Liver (tissue), 7 donors: ENCODE measurements at regions not wholly inside any gene's neighbourhood (a gene's known extent, or its start where the extent isn't known, plus 50 kb on each side); places are given as distances from the start of the nearest gene placed in this dataset.

Source experiments
- DNase-seq: peaks from one replicate; pipeline ENCODE4 v3.0.0-alpha.2; 2017; ENCODE audit warnings: low spot score
- H3K27ac ChIP-seq, 2 donors: one replicate each; pipeline ENCODE4 v1.7.0; 2013; ENCODE audit warnings: inconsistent platforms in 2 of 2, low read length in 2 of 2, control low read depth in 1 of 2, low read depth in 1 of 2, mild to moderate bottlenecking in 1 of 2
- H3K27me3 ChIP-seq, 4 donors: one replicate each; pipeline versions ENCODE4 v1.6.1 to v1.7.0; 2013; ENCODE audit warnings: low read length in 3 of 4, inconsistent platforms in 1 of 4, mild to moderate bottlenecking in 1 of 4, moderate library complexity in 1 of 4; ENCODE audit not compliant: control insufficient read depth in 4 of 4, insufficient read depth in 4 of 4
- H3K36me3 ChIP-seq, 4 donors: one replicate each; pipeline versions ENCODE4 v1.6.1 to v1.7.0; 2013; ENCODE audit warnings: low read length in 3 of 4, mild to moderate bottlenecking in 3 of 4, low read depth in 1 of 4, moderate library complexity in 1 of 4; ENCODE audit not compliant: control insufficient read depth in 4 of 4, insufficient read depth in 3 of 4
- H3K4me1 ChIP-seq, 4 donors: one replicate each; pipeline versions ENCODE4 v1.6.1 to v1.7.0; 2013; ENCODE audit warnings: low read length in 3 of 4, mild to moderate bottlenecking in 3 of 4, moderate library complexity in 1 of 4; ENCODE audit not compliant: control insufficient read depth in 4 of 4, insufficient read depth in 4 of 4
- H3K4me3 ChIP-seq, 3 donors: one replicate each; pipeline versions ENCODE4 v1.6.1 to v1.7.0; 2013; ENCODE audit warnings: low read length in 3 of 3, control low read depth in 1 of 3, low read depth in 1 of 3, mild to moderate bottlenecking in 1 of 3
- H3K9ac ChIP-seq, 2 donors: one replicate each; pipeline ENCODE4 v1.7.0; 2013; ENCODE audit warnings: low read length in 2 of 2, mild to moderate bottlenecking in 2 of 2, moderate library complexity in 2 of 2, control low read depth in 1 of 2, low read depth in 1 of 2
- H3K9me3 ChIP-seq, 4 donors: one replicate each; pipeline versions ENCODE4 v1.6.1 to v1.7.0; 2013; ENCODE audit warnings: low read length in 3 of 4; ENCODE audit not compliant: control insufficient read depth in 4 of 4
- FOXA1 ChIP-seq: IDR thresholded peaks from 2 replicates; pipeline ENCODE4 v1.6.1; 2016; ENCODE audit warnings: antibody characterized with exemption
- FOXA2 ChIP-seq: IDR thresholded peaks from 2 replicates; pipeline ENCODE4 v1.6.1; 2016; ENCODE audit warnings: antibody characterized with exemption
- NR2F2 ChIP-seq: IDR thresholded peaks from 2 replicates; pipeline ENCODE4 v1.6.1; 2016; ENCODE audit warnings: antibody characterized with exemption
- REST ChIP-seq: IDR thresholded peaks from 2 replicates; pipeline ENCODE4 v1.6.1; 2016; ENCODE audit warnings: antibody characterized with exemption, mild to moderate bottlenecking
- SP1 ChIP-seq: IDR thresholded peaks from 2 replicates; pipeline ENCODE4 v1.6.1; 2018; ENCODE audit warnings: antibody characterized with exemption, mild to moderate bottlenecking
- TAF1 ChIP-seq: conservative IDR thresholded peaks from 2 replicates; pipeline ENCODE4 v1.6.1; 2016; ENCODE audit warnings: antibody characterized with exemption, mild to moderate bottlenecking
- YY1 ChIP-seq: IDR thresholded peaks from 2 replicates; pipeline ENCODE4 v1.6.1; 2016; ENCODE audit warnings: antibody characterized with exemption, mild to moderate bottlenecking
- WGBS: extraction: QIAGEN DNeasy Blood & Tissue Kit; methylation state at CpG from one replicate; pipeline ENCODE4 v1.1.7; 2013; 5-methylcytosine and 5-hydroxymethylcytosine counted together
- TF ChIP-seq, protein P1 (sequence below): IDR thresholded peaks from 2 replicates; pipeline ENCODE4 v1.6.1; 2016; ENCODE audit warnings: antibody characterized with exemption
- TF ChIP-seq, protein P2 (sequence below): IDR thresholded peaks from 2 replicates; pipeline ENCODE4 v1.6.1; 2016; ENCODE audit warnings: antibody characterized with exemption
- donor health status: healthy.
- donor health status: healthy.
- donor health status: healthy.
- donor health status: healthy.

DNA sequence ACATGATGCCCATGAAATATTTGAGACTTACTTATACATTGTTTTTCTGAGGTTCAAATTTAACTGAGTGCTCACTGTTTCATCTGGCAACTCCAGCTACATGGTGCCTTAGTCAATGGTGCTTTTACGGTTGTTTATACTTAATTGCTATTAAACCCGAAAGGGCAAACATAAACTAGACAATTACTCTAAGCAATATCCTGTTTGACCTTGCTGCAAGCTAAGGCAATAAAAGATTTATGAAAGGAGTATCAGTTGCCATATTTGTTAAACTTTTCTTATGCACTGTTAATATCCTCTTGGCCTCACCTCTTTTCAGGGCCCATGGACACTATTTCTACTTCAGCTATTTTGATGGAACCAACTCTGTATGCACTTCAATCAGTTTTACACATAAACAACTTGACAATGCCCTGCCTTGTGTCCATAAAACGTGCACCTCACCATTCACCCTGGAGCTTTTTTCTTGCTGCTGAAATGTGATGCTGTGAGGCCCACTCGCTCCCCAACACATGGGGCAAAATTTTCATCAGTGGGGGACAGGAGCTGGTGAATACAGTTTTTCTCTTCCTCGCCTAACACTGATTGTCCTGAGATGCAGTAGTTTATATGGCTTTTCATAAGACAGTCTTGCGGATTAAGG lies 64.1 kb upstream of the HIF1A start:
- no peaks in the 10 kb centered on the region for H3K9me3 ChIP-seq
- H3K4me1 ChIP-seq, result no peaks in the 10 kb centered on the region
- no peaks in the 10 kb centered on the region for H3K27me3 ChIP-seq
- H3K36me3 ChIP-seq, result no peaks in the 10 kb centered on the region
- DNase-seq, result no peak
- H3K27ac ChIP-seq, result no peak overlapping the region
- 87% methylated on average over 6 of the region's 6 CpGs for WGBS
- TF ChIP-seq, protein P1, sequence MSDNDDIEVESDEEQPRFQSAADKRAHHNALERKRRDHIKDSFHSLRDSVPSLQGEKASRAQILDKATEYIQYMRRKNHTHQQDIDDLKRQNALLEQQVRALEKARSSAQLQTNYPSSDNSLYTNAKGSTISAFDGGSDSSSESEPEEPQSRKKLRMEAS, result no peak
- no peak overlapping the region for H3K4me3 ChIP-seq
- no peak overlapping the region for H3K9ac ChIP-seq

- H3K36me3 ChIP-seq, result no peaks in the 10 kb centered on the region
- no peak for DNase-seq
- WGBS, result 83% methylated on average over 3 of the region's 3 CpGs
- TF ChIP-seq SP1, result no peak
- no peak for TF ChIP-seq YY1
- no peak for TF ChIP-seq REST
- no peak for TF ChIP-seq NR2F2
- no peak for TF ChIP-seq TAF1
- TF ChIP-seq, protein P2, sequence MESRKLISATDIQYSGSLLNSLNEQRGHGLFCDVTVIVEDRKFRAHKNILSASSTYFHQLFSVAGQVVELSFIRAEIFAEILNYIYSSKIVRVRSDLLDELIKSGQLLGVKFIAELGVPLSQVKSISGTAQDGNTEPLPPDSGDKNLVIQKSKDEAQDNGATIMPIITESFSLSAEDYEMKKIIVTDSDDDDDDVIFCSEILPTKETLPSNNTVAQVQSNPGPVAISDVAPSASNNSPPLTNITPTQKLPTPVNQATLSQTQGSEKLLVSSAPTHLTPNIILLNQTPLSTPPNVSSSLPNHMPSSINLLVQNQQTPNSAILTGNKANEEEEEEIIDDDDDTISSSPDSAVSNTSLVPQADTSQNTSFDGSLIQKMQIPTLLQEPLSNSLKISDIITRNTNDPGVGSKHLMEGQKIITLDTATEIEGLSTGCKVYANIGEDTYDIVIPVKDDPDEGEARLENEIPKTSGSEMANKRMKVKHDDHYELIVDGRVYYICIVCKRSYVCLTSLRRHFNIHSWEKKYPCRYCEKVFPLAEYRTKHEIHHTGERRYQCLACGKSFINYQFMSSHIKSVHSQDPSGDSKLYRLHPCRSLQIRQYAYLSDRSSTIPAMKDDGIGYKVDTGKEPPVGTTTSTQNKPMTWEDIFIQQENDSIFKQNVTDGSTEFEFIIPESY, result no peak
- TF ChIP-seq, protein P1, result no peak
- no peak for TF ChIP-seq FOXA2
- H3K27me3 ChIP-seq, result no peaks in the 10 kb centered on the region
- no peak overlapping the region for H3K27ac ChIP-seq
- no peaks in the 10 kb centered on the region for H3K9me3 ChIP-seq
- H3K4me1 ChIP-seq, result no peaks in the 10 kb centered on the region
- no peak overlapping the region for H3K9ac ChIP-seq
- no peak overlapping the region for H3K4me3 ChIP-seq
Observed at GRCh38 chr14:61632401-61632800, 62.9 kb upstream of the HIF1A start.

DNA sequence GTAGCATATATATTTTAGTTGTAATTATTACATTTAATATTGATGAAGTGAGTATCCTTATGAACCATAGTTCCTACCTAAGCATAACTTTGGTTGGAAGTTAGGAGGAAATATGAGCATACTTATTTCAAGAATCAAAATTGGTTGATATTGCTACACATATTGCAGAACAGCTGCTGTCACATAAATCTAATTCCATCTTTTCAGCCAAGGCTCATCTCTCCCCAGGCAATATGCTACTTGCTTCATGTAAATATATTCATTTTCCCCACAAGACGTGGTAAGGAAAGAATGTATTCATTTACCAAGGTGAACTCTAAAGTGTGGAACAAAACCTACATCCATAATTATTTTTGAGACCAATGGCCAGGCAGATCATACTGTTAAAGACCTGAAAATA lies 62.5 kb upstream of the HIF1A start:
- Histone ChIP-seq H3K27ac (no peak overlapping the region), H3K4me1 (no peaks in the 10 kb centered on the region), H3K4me3 (no peak overlapping the region), H3K36me3 (no peaks in the 10 kb centered on the region), H3K9ac (no peak overlapping the region), H3K27me3 (no peaks in the 10 kb centered on the region), H3K9me3 (no peaks in the 10 kb centered on the region)
- no peak for DNase-seq
- 88% methylated on average over 1 of the region's 1 CpG for WGBS
- no peak for TF ChIP-seq FOXA1
